HUES48 (cell line): ENCODE measurements at regions not wholly inside any gene's neighbourhood (a gene's known extent, or its start where the extent isn't known, plus 50 kb on each side); places are given as distances from the start of the nearest gene placed in this dataset.

ENCODE experiments used
- H3K27ac ChIP-seq: one replicate; pipeline ENCODE4 v1.7.0; 2013; ENCODE audit warnings: low read depth, low read length, inconsistent platforms
- H3K27me3 ChIP-seq: 2 replicates; pipeline ENCODE4 v1.6.1; 2013; ENCODE audit warnings: mild to moderate bottlenecking, low read length; ENCODE audit not compliant: control insufficient read depth, insufficient read depth
- H3K36me3 ChIP-seq: 2 replicates; pipeline ENCODE4 v1.6.1; 2013; ENCODE audit warnings: low read length; ENCODE audit not compliant: control insufficient read depth, insufficient read depth
- H3K4me1 ChIP-seq: 2 replicates; pipeline ENCODE4 v1.6.1; 2013; ENCODE audit warnings: mild to moderate bottlenecking, low read length; ENCODE audit not compliant: control insufficient read depth, insufficient read depth
- H3K4me3 ChIP-seq: 2 replicates; pipeline ENCODE4 v1.5.1; 2013; ENCODE audit warnings: mild to moderate bottlenecking, low read depth, low read length
- H3K9ac ChIP-seq: 2 replicates; pipeline ENCODE4 v1.6.1; 2013; ENCODE audit warnings: mild to moderate bottlenecking, low read depth, low read length, moderate library complexity
- H3K9me3 ChIP-seq: 2 replicates; pipeline ENCODE4 v1.6.1; 2013; ENCODE audit warnings: low read length; ENCODE audit not compliant: control insufficient read depth, insufficient read depth

DNA sequence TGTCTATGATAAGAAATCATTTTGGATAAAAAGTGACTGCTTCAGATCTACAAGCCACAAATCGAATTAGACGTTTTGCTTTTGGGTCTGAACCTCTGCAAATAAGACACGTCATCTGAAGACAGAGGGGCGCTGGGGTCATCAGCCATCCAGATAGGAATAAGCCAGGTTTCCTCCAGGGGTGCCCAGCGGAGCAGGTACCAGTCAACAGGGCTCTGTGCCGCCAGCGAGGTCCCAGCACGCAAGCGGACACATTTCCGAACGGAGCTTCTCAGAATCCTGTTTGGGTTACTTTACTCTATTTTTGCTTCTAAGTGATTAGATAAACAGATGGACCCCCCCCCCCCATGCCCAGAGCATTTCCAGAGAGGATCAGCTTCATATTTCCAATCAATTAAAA is 873.8 kb downstream of the BRD1 start:
- Histone ChIP-seq H3K27me3 (no peaks in the 10 kb centered on the region), H3K9me3 (no peaks in the 10 kb centered on the region)

GRCh38 chr22:48953103-48953720 is 874.5 kb downstream of the BRD1 start:
- no peaks in the 10 kb centered on the region for H3K9me3 ChIP-seq

More for the DNA sequence above, 873.8 kb downstream of the BRD1 start:
- Histone ChIP-seq H3K27ac (no peak overlapping the region), H3K4me1 (no peaks in the 10 kb centered on the region), H3K36me3 (no peaks in the 10 kb centered on the region), H3K4me3 (no peak overlapping the region), H3K9ac (no peak overlapping the region)

DNA sequence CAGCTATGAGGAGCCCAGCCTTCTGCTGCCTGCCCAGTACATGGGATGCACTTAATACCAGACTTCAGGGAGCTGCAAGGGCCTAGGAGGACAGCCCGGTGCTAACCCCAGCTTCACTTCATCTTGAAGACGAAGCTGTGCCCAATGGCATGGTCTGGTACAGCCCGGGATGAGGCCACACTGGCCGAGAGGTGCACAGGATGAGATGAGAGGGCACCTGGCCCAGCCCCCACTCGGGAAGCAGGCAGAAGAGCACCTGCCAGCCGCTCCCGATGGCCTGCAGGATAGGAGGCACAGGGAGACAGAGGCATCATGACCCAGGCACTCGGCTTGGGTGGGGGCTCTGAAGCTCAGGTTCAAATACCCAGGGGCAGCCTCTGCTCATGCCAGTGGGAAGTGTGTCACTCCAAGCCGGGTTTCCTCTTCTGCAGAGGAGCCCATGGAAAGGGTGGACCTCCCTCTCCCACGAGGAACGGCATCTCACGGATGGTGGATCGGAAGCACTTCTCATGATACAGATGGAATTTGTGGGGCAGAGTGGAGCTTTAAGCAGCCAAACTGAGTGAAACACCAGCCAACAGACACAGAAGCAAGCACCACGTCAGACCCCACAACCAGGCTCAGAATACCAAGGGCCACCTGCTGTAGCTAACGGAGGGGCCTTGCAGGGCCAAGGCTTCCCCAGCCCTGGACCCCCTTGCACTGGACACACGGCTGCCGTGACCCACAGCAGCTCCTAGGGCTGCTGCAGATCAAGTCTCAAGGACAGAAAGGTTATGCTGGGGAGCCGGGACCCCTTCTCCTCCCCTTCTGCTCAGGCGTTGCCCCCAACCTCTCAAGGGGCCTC is 875.2 kb downstream of the BRD1 start:
- Histone ChIP-seq H3K4me1 (no peaks in the 10 kb centered on the region), H3K9me3 (no peaks in the 10 kb centered on the region), H3K36me3 (no peaks in the 10 kb centered on the region)

More at GRCh38 chr22:48953103-48953720, 874.5 kb downstream of the BRD1 start:
- no peak overlapping the region for H3K27ac ChIP-seq
- no peaks in the 10 kb centered on the region for H3K36me3 ChIP-seq
- H3K4me1 ChIP-seq, result no peaks in the 10 kb centered on the region
- H3K4me3 ChIP-seq, result no peak overlapping the region
- no peak overlapping the region for H3K9ac ChIP-seq
- no peaks in the 10 kb centered on the region for H3K27me3 ChIP-seq

DNA sequence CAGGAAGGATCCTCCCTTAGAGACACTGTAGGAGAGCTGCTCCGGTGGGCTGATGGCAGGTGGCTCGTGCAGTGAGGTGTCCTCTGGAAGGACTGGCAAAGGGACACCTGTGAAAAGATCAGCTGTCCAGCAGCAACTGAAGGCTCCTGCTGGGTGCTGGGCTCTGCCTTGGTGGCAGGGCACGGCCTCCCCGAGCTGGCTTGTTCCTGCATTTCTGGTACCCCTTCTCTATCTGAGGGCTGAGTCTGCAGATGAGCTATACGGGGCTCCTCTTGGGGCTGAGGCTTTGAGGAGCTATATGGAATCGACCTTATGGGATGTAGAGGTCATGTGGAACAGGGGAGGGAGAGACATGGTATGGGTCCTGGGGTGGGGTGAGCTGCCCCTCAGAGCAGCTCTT is 875.8 kb downstream of the BRD1 start:
- Histone ChIP-seq H3K9ac (no peak overlapping the region), H3K4me3 (no peak overlapping the region), H3K27me3 (no peaks in the 10 kb centered on the region), H3K27ac (no peak overlapping the region), H3K9me3 (no peaks in the 10 kb centered on the region), H3K36me3 (no peaks in the 10 kb centered on the region), H3K4me1 (no peaks in the 10 kb centered on the region)

More for the DNA sequence above, 875.2 kb downstream of the BRD1 start:
- Histone ChIP-seq H3K27me3 (no peaks in the 10 kb centered on the region), H3K27ac (no peak overlapping the region), H3K9ac (no peak overlapping the region), H3K4me3 (no peak overlapping the region)

GRCh38 chr22:48950151-48950915 is 877.3 kb downstream of the BRD1 start:
- Histone ChIP-seq H3K4me3 (no peak overlapping the region), H3K27ac (no peak overlapping the region), H3K36me3 (no peaks in the 10 kb centered on the region), H3K9ac (no peak overlapping the region), H3K9me3 (no peaks in the 10 kb centered on the region), H3K4me1 (no peaks in the 10 kb centered on the region), H3K27me3 (no peaks in the 10 kb centered on the region)

DNA sequence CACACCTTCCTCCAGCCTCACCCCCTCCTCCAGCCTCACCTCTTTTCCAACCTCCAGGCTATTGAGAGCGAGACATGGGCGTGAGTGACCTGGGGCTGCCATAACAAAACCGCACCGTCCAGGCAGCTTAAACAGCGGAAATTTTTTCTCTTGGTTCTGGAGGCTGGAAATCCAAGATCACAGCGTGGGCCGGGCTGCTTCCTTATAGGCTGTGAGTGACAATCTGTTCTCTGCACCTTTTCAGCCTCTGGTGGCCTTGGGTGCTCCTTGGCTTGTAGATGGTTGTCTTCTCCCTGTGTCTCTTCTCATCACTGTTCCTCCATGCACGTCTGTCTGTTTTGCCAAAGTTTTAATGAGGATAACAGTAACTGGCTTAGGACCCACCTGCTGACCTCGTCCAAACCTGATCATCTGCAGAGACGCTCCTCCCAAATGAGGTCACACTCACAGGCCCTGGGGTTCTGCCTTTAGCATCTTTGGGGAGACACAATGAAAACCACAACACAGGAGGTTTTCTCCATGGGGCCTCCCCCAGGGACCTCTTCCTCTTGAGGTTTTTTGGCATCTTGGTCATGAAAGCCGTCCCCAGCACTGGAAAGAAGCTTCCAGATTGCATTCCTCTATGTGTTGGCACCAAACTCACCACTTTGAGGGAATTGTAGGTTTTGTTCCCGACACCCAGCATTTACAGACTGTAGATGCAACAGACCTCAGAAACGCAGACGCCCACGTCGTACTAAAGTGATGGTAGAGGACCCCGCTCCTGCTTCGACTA is 878.1 kb downstream of the BRD1 start:
- Histone ChIP-seq H3K27ac (no peak overlapping the region), H3K9me3 (no peaks in the 10 kb centered on the region), H3K27me3 (no peaks in the 10 kb centered on the region), H3K9ac (no peak overlapping the region), H3K4me1 (no peaks in the 10 kb centered on the region), H3K36me3 (no peaks in the 10 kb centered on the region), H3K4me3 (no peak overlapping the region)

GRCh38 chr22:48948575-48949170 is 879.0 kb downstream of the BRD1 start:
- Histone ChIP-seq H3K36me3 (no peaks in the 10 kb centered on the region), H3K4me3 (no peak overlapping the region), H3K27ac (no peak overlapping the region), H3K9me3 (no peaks in the 10 kb centered on the region), H3K4me1 (no peaks in the 10 kb centered on the region), H3K27me3 (no peaks in the 10 kb centered on the region), H3K9ac (no peak overlapping the region)

DNA sequence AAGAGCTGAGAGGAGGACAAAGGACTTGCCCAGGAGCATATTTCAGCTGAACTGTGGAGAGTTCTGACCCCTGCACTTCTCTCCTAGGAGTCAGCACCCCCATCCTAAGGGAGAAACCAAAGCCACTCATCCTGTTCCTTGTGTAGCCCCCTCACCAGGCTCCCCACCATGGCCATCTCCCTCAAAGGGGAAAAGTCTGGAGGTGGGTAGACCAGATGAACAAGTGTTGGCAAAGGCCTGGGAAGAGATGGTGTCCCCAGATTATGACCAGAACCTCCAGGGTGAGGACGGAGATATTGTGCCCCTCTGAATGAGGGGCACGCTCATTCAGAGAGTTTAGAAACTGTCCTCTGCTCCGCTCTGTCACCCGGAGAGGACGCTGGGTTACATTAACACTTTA is 880.0 kb downstream of the BRD1 start:
- H3K36me3 ChIP-seq, result no peaks in the 10 kb centered on the region
- no peak overlapping the region for H3K27ac ChIP-seq
- H3K9me3 ChIP-seq, result no peaks in the 10 kb centered on the region
- H3K4me1 ChIP-seq, result no peaks in the 10 kb centered on the region
- H3K27me3 ChIP-seq, result no peaks in the 10 kb centered on the region
- no peak overlapping the region for H3K4me3 ChIP-seq
- H3K9ac ChIP-seq, result no peak overlapping the region

GRCh38 chr22:48945621-48946458 is 881.8 kb downstream of the BRD1 start:
- Histone ChIP-seq H3K27ac (no peak overlapping the region), H3K9ac (no peak overlapping the region), H3K27me3 (no peaks in the 10 kb centered on the region), H3K36me3 (no peaks in the 10 kb centered on the region), H3K9me3 (no peaks in the 10 kb centered on the region), H3K4me3 (no peak overlapping the region), H3K4me1 (no peaks in the 10 kb centered on the region)
